ENCODE measurements at regions not wholly inside any gene's neighbourhood (a gene's known extent, or its start where the extent isn't known, plus 50 kb on each side); places are given as distances from the start of the nearest gene placed in this dataset.

GRCh38 chr13:85528491-85529217 lies 270.6 kb downstream of the SLITRK6 start:
- DNase-seq (ENCODE audit: low read depth, low spot score): peak; percentile 97
- in situ Hi-C loops (cut with HindIII; ENCODE audit: low pct_unique_long_range_greater_than_20kb, low sequenced_read_pairs): no loop called here

DNA sequence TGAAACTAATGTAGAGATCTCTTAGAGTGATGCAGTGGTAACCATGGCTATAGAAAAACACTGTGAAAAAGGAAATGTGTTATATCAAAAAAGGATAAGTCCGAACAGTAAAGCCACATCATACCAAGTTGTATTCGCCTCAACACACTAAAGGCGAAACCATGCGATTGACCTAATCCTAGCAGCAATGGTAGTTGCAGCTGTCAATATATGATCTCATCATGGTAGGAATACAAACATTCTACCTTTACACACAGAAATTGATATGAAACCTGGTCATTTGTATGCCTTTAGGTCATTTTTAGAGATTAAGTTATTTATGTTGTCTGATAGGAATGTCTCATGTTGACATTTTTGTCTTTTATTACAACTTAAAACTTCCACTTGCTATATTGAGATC lies 271.9 kb downstream of the SLITRK6 start:
- in situ Hi-C loops (cut with HindIII; ENCODE audit: low pct_unique_long_range_greater_than_20kb, low sequenced_read_pairs): no loop called here
- DNase-seq (ENCODE audit: low read depth, low spot score): no peak

DNA sequence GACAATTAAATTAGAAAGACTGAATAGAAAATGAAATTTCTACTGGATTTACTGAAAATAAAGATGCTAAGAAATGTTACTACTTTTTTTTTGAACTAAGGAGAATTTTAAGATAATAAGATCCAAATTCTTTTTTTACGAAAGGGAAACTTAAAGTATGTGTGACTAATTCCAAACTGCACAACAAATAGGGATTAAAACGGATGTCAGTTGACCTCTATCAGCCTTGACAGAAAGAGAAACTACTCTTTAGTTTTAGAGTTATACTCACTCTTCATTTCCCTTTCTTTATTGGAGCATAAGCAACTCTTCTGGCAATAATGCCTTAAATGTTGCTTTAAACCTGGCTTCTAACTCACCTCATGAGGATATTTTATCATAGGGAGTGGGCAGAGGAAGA lies 273.8 kb downstream of the SLITRK6 start:
- DNase-seq (ENCODE audit: low read depth, low spot score): no peak
- in situ Hi-C loops (cut with HindIII; ENCODE audit: low pct_unique_long_range_greater_than_20kb, low sequenced_read_pairs): no loop called here

DNA sequence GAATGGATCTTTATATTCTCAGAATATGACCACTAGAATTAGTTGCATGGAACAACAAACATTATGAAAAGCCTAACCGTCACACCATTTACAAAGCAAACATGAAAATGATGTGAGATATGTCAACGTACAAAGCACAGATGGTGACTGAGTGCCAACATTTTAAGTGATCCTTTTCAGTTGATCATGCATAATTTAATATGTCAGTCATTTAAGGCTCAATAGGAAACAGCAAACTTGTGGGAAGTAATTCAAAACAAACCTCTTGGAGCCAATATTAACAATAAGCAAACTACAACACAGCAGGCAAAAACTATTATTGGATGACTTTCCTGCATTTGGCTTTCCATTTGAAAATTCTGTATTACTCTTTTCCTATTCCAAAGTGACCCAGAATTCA lies 277.6 kb downstream of the SLITRK6 start:
- in situ Hi-C loops (cut with HindIII; ENCODE audit: low pct_unique_long_range_greater_than_20kb, low sequenced_read_pairs): no loop called here
- no peak for DNase-seq (ENCODE audit: low read depth, low spot score)

DNA sequence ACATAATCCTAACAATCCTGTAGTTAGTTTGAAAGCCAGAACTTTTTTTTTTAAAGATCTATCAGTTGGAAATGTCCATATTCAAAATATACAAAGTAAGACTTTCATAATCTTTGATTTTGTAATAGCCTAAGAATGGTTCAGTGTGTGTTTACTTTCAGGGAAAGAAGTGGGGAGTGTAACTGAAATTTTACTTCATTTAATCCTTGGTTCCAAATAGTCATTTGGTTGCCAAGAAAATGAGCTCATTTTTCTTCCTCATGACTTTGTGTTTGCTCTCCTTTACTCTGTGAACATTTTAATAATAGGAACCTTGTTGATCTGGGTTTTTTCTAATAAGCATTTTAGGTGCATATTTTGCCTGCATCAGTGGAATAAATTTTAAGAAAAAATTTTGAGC lies 278.8 kb downstream of the SLITRK6 start:
- in situ Hi-C loops (cut with HindIII; ENCODE audit: low pct_unique_long_range_greater_than_20kb, low sequenced_read_pairs): no loop called here

GRCh38 chr13:85519363-85519762 lies 279.9 kb downstream of the SLITRK6 start:
- no peak for DNase-seq (ENCODE audit: low read depth, low spot score)
- in situ Hi-C loops (cut with HindIII; ENCODE audit: low pct_unique_long_range_greater_than_20kb, low sequenced_read_pairs): no loop called here

More for the DNA sequence above, 278.8 kb downstream of the SLITRK6 start:
- DNase-seq (ENCODE audit: low read depth, low spot score): no peak

GRCh38 chr13:85512421-85512820 lies 286.8 kb downstream of the SLITRK6 start:
- no peak for DNase-seq (ENCODE audit: low read depth, low spot score)
- in situ Hi-C loops (cut with HindIII; ENCODE audit: low pct_unique_long_range_greater_than_20kb, low sequenced_read_pairs): no loop called here

DNA sequence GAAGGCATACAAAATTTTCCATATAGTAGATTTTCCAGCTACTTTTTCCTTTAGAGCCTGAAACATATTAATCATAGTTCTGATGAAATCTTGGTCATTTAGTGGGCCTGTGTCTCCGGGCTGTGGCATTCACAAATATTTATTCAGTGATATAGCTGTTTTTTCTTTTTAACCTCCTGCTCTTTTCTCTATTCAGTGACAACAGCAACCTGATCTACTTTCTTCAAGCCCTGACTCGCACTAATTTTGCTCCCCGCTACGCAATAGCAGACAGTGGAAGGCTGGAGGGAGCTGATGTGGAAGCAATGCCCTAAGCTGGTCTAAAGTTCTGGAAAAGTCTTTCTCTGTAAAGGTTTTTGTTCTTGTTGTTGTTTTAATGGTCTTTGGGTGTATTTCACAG lies 289.7 kb downstream of the SLITRK6 start:
- in situ Hi-C loops (cut with HindIII; ENCODE audit: low pct_unique_long_range_greater_than_20kb, low sequenced_read_pairs): no loop called here
- no peak for DNase-seq (ENCODE audit: low read depth, low spot score)

- no peak for DNase-seq (ENCODE audit: low read depth, low spot score)
- in situ Hi-C loops (cut with HindIII; ENCODE audit: low pct_unique_long_range_greater_than_20kb, low sequenced_read_pairs): no loop called here
These were observed 290.4 kb downstream of the SLITRK6 start for GRCh38 chr13:85508683-85509329.

DNA sequence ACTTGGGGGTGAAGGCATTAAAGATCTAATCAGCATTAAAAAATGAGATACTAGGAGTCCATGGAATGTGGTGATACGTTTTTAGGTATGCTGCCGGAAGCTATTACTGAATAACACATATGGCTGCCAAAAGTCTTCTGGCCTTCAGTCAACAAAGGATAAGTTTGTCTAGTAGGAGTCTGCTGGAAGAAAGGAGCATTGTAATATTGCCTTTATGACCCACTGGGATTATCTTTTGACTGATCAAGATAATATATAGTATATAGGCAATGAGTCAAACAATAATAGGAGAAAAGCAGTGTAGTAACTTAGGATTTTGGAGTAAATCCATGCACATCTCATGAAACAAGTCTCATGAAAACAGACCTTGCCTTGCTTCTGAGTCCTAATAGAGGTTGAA lies 295.4 kb downstream of the SLITRK6 start:
- peak; percentile 90 for DNase-seq (ENCODE audit: low read depth, low spot score)
- in situ Hi-C loops (cut with HindIII; ENCODE audit: low pct_unique_long_range_greater_than_20kb, low sequenced_read_pairs): no loop called here

GRCh38 chr13:85501616-85502015 lies 297.6 kb downstream of the SLITRK6 start:
- in situ Hi-C loops (cut with HindIII; ENCODE audit: low pct_unique_long_range_greater_than_20kb, low sequenced_read_pairs): no loop called here
- DNase-seq (ENCODE audit: low read depth, low spot score): no peak

GRCh38 chr13:85500696-85501256 lies 298.4 kb downstream of the SLITRK6 start:
- DNase-seq (ENCODE audit: low read depth, low spot score): no peak
- in situ Hi-C loops (cut with HindIII; ENCODE audit: low pct_unique_long_range_greater_than_20kb, low sequenced_read_pairs): no loop called here

GRCh38 chr13:85498774-85499173 lies 300.4 kb downstream of the SLITRK6 start:
- DNase-seq (ENCODE audit: low read depth, low spot score): no peak
- in situ Hi-C loops (cut with HindIII; ENCODE audit: low pct_unique_long_range_greater_than_20kb, low sequenced_read_pairs): no loop called here

GRCh38 chr13:85497652-85498051 lies 301.6 kb downstream of the SLITRK6 start:
- peak; percentile 38 for DNase-seq (ENCODE audit: low read depth, low spot score)
- in situ Hi-C loops (cut with HindIII; ENCODE audit: low pct_unique_long_range_greater_than_20kb, low sequenced_read_pairs): no loop called here

DNA sequence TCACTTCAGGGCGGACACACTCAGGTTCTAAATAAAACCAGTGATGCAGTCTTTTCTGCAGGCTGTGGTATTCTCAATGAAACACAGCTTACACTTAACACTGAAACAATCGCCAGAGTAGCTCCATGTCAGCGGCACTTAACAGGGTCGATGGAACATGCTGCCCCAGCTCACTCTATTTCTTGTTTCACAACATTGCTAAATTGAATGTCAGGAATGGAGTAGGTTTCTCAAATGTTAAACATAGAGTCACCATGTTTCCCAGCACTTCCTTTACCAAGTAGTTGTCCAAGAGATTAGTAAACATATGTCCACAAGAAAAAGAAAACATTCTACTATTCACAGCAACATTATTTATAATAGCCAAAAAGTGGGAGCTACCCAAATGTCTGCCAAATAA lies 306.9 kb downstream of the SLITRK6 start:
- in situ Hi-C loops (cut with HindIII; ENCODE audit: low pct_unique_long_range_greater_than_20kb, low sequenced_read_pairs): no loop called here
- no peak for DNase-seq (ENCODE audit: low read depth, low spot score)

DNA sequence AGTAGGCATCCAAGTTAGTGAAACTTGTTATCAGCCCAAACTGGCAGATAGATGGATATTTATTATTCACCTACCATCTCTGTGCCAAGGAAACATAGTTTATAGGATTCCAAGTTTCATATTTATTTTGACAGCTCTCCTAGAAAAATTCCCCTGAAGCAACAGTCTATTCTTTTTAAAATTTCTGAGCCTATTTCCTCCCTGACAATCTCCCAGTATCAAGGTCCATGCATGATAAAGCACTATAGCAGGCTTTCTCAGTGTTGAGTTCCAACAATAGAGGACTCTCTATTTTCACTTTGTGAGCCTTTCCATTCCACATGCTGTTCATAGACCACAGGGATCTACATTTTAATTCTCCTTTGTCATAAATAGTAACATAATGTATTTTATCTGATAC lies 312.6 kb downstream of the SLITRK6 start:
- DNase-seq (ENCODE audit: low read depth, low spot score): no peak
- in situ Hi-C loops (cut with HindIII; ENCODE audit: low pct_unique_long_range_greater_than_20kb, low sequenced_read_pairs): no loop called here

DNA sequence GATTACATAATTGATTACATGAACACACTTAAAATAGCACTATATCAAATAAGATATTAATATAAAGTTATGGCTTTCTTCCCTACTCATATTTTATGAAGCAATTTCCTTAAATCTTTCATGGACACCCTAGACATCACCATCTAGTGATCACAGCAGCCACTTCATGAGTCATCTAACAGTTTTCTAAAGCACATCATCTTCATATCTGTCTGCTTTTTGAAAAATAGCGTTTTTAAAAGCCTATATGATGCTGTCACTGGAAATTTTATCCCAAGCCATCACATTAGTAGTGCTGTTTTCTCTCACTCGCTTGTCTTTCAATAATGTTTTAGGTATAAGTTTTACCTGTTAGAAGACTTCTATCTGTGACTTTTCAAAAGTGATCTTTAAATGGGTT lies 326.1 kb downstream of the SLITRK6 start:
- in situ Hi-C loops (cut with HindIII; ENCODE audit: low pct_unique_long_range_greater_than_20kb, low sequenced_read_pairs): no loop called here
- no peak for DNase-seq (ENCODE audit: low read depth, low spot score)

- in situ Hi-C loops (cut with HindIII; ENCODE audit: low pct_unique_long_range_greater_than_20kb, low sequenced_read_pairs): no loop called here
These were observed 329.9 kb downstream of the SLITRK6 start for GRCh38 chr13:85469320-85469719.

DNA sequence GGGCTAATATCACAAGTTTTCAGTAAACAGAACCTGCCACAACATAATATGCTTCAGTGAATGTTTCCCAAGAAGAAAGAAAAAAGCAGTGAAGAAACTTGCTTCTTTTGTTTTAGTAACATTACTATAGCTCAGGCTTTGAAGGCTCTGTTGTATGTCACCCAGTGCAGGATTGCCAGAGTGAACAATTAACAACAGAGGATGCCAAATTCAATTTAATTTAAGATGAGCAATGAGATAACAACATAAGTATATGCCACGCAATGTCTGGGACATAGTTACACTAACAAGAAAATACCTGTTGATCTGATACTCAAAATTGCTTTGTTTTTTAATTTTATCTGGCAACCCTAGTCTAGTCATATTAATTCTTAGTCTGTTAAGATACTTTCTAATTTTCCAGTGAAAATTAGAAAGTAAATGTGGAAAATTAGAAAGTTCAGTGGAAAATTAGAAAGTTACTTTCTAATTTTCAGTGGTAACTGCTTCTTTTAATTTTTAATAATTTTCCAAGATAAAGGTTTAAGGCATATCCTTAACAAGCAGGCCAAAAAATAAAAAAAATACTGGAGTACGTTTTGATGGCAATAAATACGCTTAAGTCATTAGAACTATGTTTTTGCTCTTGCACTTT lies 336.3 kb downstream of the SLITRK6 start:
- DNase-seq (ENCODE audit: low read depth, low spot score): no peak
- in situ Hi-C loops (cut with HindIII; ENCODE audit: low pct_unique_long_range_greater_than_20kb, low sequenced_read_pairs): no loop called here

More at GRCh38 chr13:85469320-85469719, 329.9 kb downstream of the SLITRK6 start:
- DNase-seq (ENCODE audit: low read depth, low spot score): no peak

Measured in SK-MEL-5 (cell line).